ENCODE measurements at regions not wholly inside any gene's neighbourhood (a gene's known extent, or its start where the extent isn't known, plus 50 kb on each side); places are given as distances from the start of the nearest gene placed in this dataset.

GRCh38 chr14:62451221-62451620, 594.0 kb downstream of the KCNH5 start:
- H3K27me3 ChIP-seq (ENCODE audit: control insufficient read depth in 5 of 5, insufficient read depth in 4 of 5, low read length in 5 of 5): no peaks in the 10 kb centered on the region
- H3K9ac ChIP-seq (ENCODE audit: low read length in 5 of 5): no peak overlapping the region
- H3K27ac ChIP-seq (ENCODE audit: low read depth, low read length): no peak overlapping the region
- no peaks in the 10 kb centered on the region for H3K4me1 ChIP-seq (ENCODE audit: control insufficient read depth in 5 of 5, insufficient read depth in 5 of 5, low read length in 5 of 5)
- H3K9me3 ChIP-seq (ENCODE audit: control insufficient read depth in 5 of 5, low read length in 5 of 5): peaks cover 0 to 2% (median 0%) of the 10 kb centered on the region in 5 donors
- no peaks in the 10 kb centered on the region for H3K36me3 ChIP-seq (ENCODE audit: control insufficient read depth in 5 of 5, insufficient read depth in 5 of 5, low read length in 5 of 5)
- H3K4me3 ChIP-seq (ENCODE audit: low read depth in 1 of 5, low read length in 5 of 5): no peak overlapping the region

- Histone ChIP-seq H3K4me3 (ENCODE audit: low read depth in 1 of 5, low read length in 5 of 5) (no peak overlapping the region), H3K4me1 (ENCODE audit: control insufficient read depth in 5 of 5, insufficient read depth in 5 of 5, low read length in 5 of 5) (no peaks in the 10 kb centered on the region)
These were observed 592.0 kb downstream of the KCNH5 start for GRCh38 chr14:62453226-62453625.

DNA sequence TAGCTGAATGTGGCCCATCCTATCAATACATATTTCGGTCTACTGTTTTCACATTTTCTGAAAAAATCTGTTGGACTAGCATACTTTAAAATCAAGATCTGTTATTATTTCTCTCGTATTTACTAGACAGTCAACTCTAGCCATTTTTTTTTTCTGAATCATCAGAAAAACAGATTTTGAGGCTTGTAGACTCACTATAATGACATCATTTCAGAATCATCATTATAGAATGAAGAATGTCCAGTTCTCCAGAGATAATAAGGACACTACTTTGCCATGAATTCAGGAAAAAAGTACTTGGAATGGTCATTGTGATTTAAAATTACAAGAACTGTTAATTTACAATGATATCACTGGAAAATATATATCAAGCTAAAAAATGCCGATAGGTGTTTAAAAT, 589.8 kb downstream of the KCNH5 start:
- Histone ChIP-seq H3K27me3 (ENCODE audit: control insufficient read depth in 5 of 5, insufficient read depth in 4 of 5, low read length in 5 of 5) (no peaks in the 10 kb centered on the region), H3K4me3 (ENCODE audit: low read depth in 1 of 5, low read length in 5 of 5) (no peak overlapping the region), H3K36me3 (ENCODE audit: control insufficient read depth in 5 of 5, insufficient read depth in 5 of 5, low read length in 5 of 5) (no peaks in the 10 kb centered on the region), H3K4me1 (ENCODE audit: control insufficient read depth in 5 of 5, insufficient read depth in 5 of 5, low read length in 5 of 5) (no peaks in the 10 kb centered on the region), H3K9ac (ENCODE audit: low read length in 5 of 5) (no peak overlapping the region), H3K9me3 (ENCODE audit: control insufficient read depth in 5 of 5, low read length in 5 of 5) (peaks cover 0 to 7% (median 0%) of the 10 kb centered on the region in 5 donors), H3K27ac (ENCODE audit: low read depth, low read length) (no peak overlapping the region)

More at GRCh38 chr14:62453226-62453625, 592.0 kb downstream of the KCNH5 start:
- no peak overlapping the region for H3K9ac ChIP-seq (ENCODE audit: low read length in 5 of 5)
- no peaks in the 10 kb centered on the region for H3K36me3 ChIP-seq (ENCODE audit: control insufficient read depth in 5 of 5, insufficient read depth in 5 of 5, low read length in 5 of 5)
- H3K27me3 ChIP-seq (ENCODE audit: control insufficient read depth in 5 of 5, insufficient read depth in 4 of 5, low read length in 5 of 5): no peaks in the 10 kb centered on the region
- H3K9me3 ChIP-seq (ENCODE audit: control insufficient read depth in 5 of 5, low read length in 5 of 5): peaks cover 0 to 2% (median 0%) of the 10 kb centered on the region in 5 donors
- H3K27ac ChIP-seq (ENCODE audit: low read depth, low read length): no peak overlapping the region

DNA sequence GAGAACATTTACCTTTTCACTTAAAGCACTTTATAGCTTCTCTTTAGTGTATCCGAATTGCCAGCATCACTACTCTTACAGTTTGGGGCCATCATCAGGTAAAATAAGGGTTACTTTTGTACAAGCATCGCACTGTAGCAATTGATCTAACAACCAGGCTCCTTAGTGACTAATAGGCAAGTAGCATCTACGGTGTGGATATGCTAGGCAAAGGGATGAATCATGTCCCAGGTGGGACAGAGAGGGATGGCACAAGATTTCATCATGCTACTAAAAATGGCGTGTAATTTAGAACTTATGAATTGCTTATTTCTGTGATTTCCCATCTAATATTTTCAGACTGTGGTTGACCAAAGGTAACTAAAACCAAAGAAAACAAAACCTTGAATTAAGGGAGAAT, 582.3 kb downstream of the KCNH5 start:
- H3K27ac ChIP-seq (ENCODE audit: low read depth, low read length): no peak overlapping the region
- H3K36me3 ChIP-seq (ENCODE audit: control insufficient read depth in 5 of 5, insufficient read depth in 5 of 5, low read length in 5 of 5): no peaks in the 10 kb centered on the region
- no peak overlapping the region for H3K4me3 ChIP-seq (ENCODE audit: low read depth in 1 of 5, low read length in 5 of 5)
- no peaks in the 10 kb centered on the region for H3K27me3 ChIP-seq (ENCODE audit: control insufficient read depth in 5 of 5, insufficient read depth in 4 of 5, low read length in 5 of 5)
- H3K4me1 ChIP-seq (ENCODE audit: control insufficient read depth in 5 of 5, insufficient read depth in 5 of 5, low read length in 5 of 5): no peaks in the 10 kb centered on the region
- H3K9me3 ChIP-seq (ENCODE audit: control insufficient read depth in 5 of 5, low read length in 5 of 5): peaks cover 0 to 7% (median 0%) of the 10 kb centered on the region in 5 donors
- H3K9ac ChIP-seq (ENCODE audit: low read length in 5 of 5): no peak overlapping the region

GRCh38 chr14:62468946-62469345, 576.3 kb downstream of the KCNH5 start:
- H3K27ac ChIP-seq (ENCODE audit: low read depth, low read length): no peak overlapping the region
- H3K9me3 ChIP-seq (ENCODE audit: control insufficient read depth in 5 of 5, low read length in 5 of 5): no peaks in the 10 kb centered on the region
- no peaks in the 10 kb centered on the region for H3K27me3 ChIP-seq (ENCODE audit: control insufficient read depth in 5 of 5, insufficient read depth in 4 of 5, low read length in 5 of 5)
- no peak overlapping the region for H3K4me3 ChIP-seq (ENCODE audit: low read depth in 1 of 5, low read length in 5 of 5)
- H3K36me3 ChIP-seq (ENCODE audit: control insufficient read depth in 5 of 5, insufficient read depth in 5 of 5, low read length in 5 of 5): no peaks in the 10 kb centered on the region
- no peak overlapping the region for H3K9ac ChIP-seq (ENCODE audit: low read length in 5 of 5)
- H3K4me1 ChIP-seq (ENCODE audit: control insufficient read depth in 5 of 5, insufficient read depth in 5 of 5, low read length in 5 of 5): no peaks in the 10 kb centered on the region

GRCh38 chr14:62470935-62471334, 574.3 kb downstream of the KCNH5 start:
- Histone ChIP-seq H3K36me3 (ENCODE audit: control insufficient read depth in 5 of 5, insufficient read depth in 5 of 5, low read length in 5 of 5) (no peaks in the 10 kb centered on the region), H3K27ac (ENCODE audit: low read depth, low read length) (no peak overlapping the region), H3K4me1 (ENCODE audit: control insufficient read depth in 5 of 5, insufficient read depth in 5 of 5, low read length in 5 of 5) (no peaks in the 10 kb centered on the region), H3K9ac (ENCODE audit: low read length in 5 of 5) (no peak overlapping the region), H3K27me3 (ENCODE audit: control insufficient read depth in 5 of 5, insufficient read depth in 4 of 5, low read length in 5 of 5) (no peaks in the 10 kb centered on the region), H3K9me3 (ENCODE audit: control insufficient read depth in 5 of 5, low read length in 5 of 5) (no peaks in the 10 kb centered on the region), H3K4me3 (ENCODE audit: low read depth in 1 of 5, low read length in 5 of 5) (no peak overlapping the region)

GRCh38 chr14:62491146-62491545, 554.1 kb downstream of the KCNH5 start:
- no peaks in the 10 kb centered on the region for H3K27me3 ChIP-seq (ENCODE audit: control insufficient read depth in 5 of 5, insufficient read depth in 4 of 5, low read length in 5 of 5)
- H3K4me1 ChIP-seq (ENCODE audit: control insufficient read depth in 5 of 5, insufficient read depth in 5 of 5, low read length in 5 of 5): no peaks in the 10 kb centered on the region
- H3K4me3 ChIP-seq (ENCODE audit: low read depth in 1 of 5, low read length in 5 of 5): no peak overlapping the region
- H3K9ac ChIP-seq (ENCODE audit: low read length in 5 of 5): no peak overlapping the region
- peaks cover 0 to 16% (median 2%) of the 10 kb centered on the region in 5 donors for H3K9me3 ChIP-seq (ENCODE audit: control insufficient read depth in 5 of 5, low read length in 5 of 5)
- no peak overlapping the region for H3K27ac ChIP-seq (ENCODE audit: low read depth, low read length)
- H3K36me3 ChIP-seq (ENCODE audit: control insufficient read depth in 5 of 5, insufficient read depth in 5 of 5, low read length in 5 of 5): no peaks in the 10 kb centered on the region

DNA sequence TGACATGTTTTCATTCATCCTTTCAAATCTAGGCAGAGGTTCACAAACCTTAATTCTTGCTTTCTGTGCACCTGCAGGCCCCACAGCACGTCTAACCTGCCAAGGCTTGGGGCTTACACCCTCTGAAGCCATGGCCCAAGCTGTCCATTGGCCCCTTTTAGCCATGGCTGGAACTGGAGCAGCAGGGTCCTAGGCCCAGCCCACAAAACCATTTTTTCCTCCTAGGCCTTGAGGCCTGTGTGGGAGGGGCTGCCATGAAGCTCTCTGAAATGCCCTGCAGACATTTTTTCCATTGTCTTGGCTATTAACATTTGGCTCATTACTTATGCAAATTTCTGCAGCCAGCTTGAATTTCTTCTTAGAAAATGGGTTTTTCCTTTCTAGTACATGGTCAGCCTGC, 547.5 kb downstream of the KCNH5 start:
- Histone ChIP-seq H3K36me3 (ENCODE audit: control insufficient read depth in 5 of 5, insufficient read depth in 5 of 5, low read length in 5 of 5) (no peaks in the 10 kb centered on the region), H3K9ac (ENCODE audit: low read length in 5 of 5) (no peak overlapping the region), H3K27me3 (ENCODE audit: control insufficient read depth in 5 of 5, insufficient read depth in 4 of 5, low read length in 5 of 5) (no peaks in the 10 kb centered on the region), H3K9me3 (ENCODE audit: control insufficient read depth in 5 of 5, low read length in 5 of 5) (peaks cover 0 to 28% (median 17%) of the 10 kb centered on the region in 5 donors), H3K4me1 (ENCODE audit: control insufficient read depth in 5 of 5, insufficient read depth in 5 of 5, low read length in 5 of 5) (no peaks in the 10 kb centered on the region), H3K4me3 (ENCODE audit: low read depth in 1 of 5, low read length in 5 of 5) (no peak overlapping the region), H3K27ac (ENCODE audit: low read depth, low read length) (no peak overlapping the region)

- H3K9me3 ChIP-seq (ENCODE audit: control insufficient read depth in 5 of 5, low read length in 5 of 5): peaks cover 0 to 23% (median 5%) of the 10 kb centered on the region in 5 donors
- no peak overlapping the region for H3K9ac ChIP-seq (ENCODE audit: low read length in 5 of 5)
- no peak overlapping the region for H3K27ac ChIP-seq (ENCODE audit: low read depth, low read length)
- no peaks in the 10 kb centered on the region for H3K27me3 ChIP-seq (ENCODE audit: control insufficient read depth in 5 of 5, insufficient read depth in 4 of 5, low read length in 5 of 5)
- no peaks in the 10 kb centered on the region for H3K36me3 ChIP-seq (ENCODE audit: control insufficient read depth in 5 of 5, insufficient read depth in 5 of 5, low read length in 5 of 5)
- H3K4me1 ChIP-seq (ENCODE audit: control insufficient read depth in 5 of 5, insufficient read depth in 5 of 5, low read length in 5 of 5): no peaks in the 10 kb centered on the region
- no peak overlapping the region for H3K4me3 ChIP-seq (ENCODE audit: low read depth in 1 of 5, low read length in 5 of 5)
These were observed 544.1 kb downstream of the KCNH5 start for GRCh38 chr14:62501021-62501750.

GRCh38 chr14:62505045-62505444, 540.2 kb downstream of the KCNH5 start:
- no peak overlapping the region for H3K27ac ChIP-seq (ENCODE audit: low read depth, low read length)
- peaks cover 0 to 4% (median 0%) of the 10 kb centered on the region in 5 donors for H3K9me3 ChIP-seq (ENCODE audit: control insufficient read depth in 5 of 5, low read length in 5 of 5)
- H3K36me3 ChIP-seq (ENCODE audit: control insufficient read depth in 5 of 5, insufficient read depth in 5 of 5, low read length in 5 of 5): no peaks in the 10 kb centered on the region
- no peaks in the 10 kb centered on the region for H3K4me1 ChIP-seq (ENCODE audit: control insufficient read depth in 5 of 5, insufficient read depth in 5 of 5, low read length in 5 of 5)
- H3K9ac ChIP-seq (ENCODE audit: low read length in 5 of 5): no peak overlapping the region
- H3K27me3 ChIP-seq (ENCODE audit: control insufficient read depth in 5 of 5, insufficient read depth in 4 of 5, low read length in 5 of 5): no peaks in the 10 kb centered on the region
- no peak overlapping the region for H3K4me3 ChIP-seq (ENCODE audit: low read depth in 1 of 5, low read length in 5 of 5)
